SK-N-SH (cell line): ENCODE measurements at regions not wholly inside any gene's neighbourhood (a gene's known extent, or its start where the extent isn't known, plus 50 kb on each side); places are given as distances from the start of the nearest gene placed in this dataset.

Source experiments
- CTCF ChIA-PET: fragments of 300-600, 350-600 bp; formaldehyde crosslinking; extraction: SDS; loops from one replicate; lab custom pipeline; 2021; lab: Yijun Ruan, JAX
- POLR2A ChIA-PET: fragments of 350-600 bp; sonication (Branson Sonifier 250); formaldehyde crosslinking; extraction: SDS; loops from one replicate; lab custom pipeline; 2020; ENCODE audit warnings: antibody characterized with exemption, inconsistent platforms; lab: Yijun Ruan, JAX
- DNase-seq: peaks from one replicate; pipeline ENCODE4 v3.0.0; 2012
- H2AFZ ChIP-seq: fragments of 200-600 bp; sonication (generic); 2 replicates; pipeline ENCODE4 v1.8.1; 2016; ENCODE audit warnings: antibody characterized with exemption, mild to moderate bottlenecking, low read depth
- H3F3A ChIP-seq: fragments of 200-600 bp; sonication (generic); replicated peaks from 2 replicates; pipeline ENCODE3; 2016; ENCODE audit warnings: antibody characterized with exemption, mild to moderate bottlenecking; ENCODE audit not compliant: insufficient read depth
- H3K27ac ChIP-seq, 2 experiments: fragments of 200-500 bp in 1 of 2; fragments of 200-600 bp in 1 of 2; sonication (Bioruptor generic) in 1 of 2; sonication (generic), shearing (Covaris generic) in 1 of 2; 2 replicates each; pipeline versions ENCODE4 v1.5.1 to v1.6.1; 2014 to 2016; ENCODE audit warnings: low read depth in 2 of 2, inconsistent platforms in 1 of 2, low read length in 1 of 2, mild to moderate bottlenecking in 1 of 2, mixed read lengths in 1 of 2
- H3K27me3 ChIP-seq: fragments of 200-600 bp; sonication (generic), shearing (Covaris generic); 2 replicates; pipeline ENCODE4 v1.6.1; 2016; ENCODE audit warnings: mixed run types; ENCODE audit not compliant: insufficient read depth
- H3K36me3 ChIP-seq, 2 experiments: fragments of 200-500 bp in 1 of 2; fragments of 200-600 bp in 1 of 2; sonication (Bioruptor generic) in 1 of 2; sonication (generic) in 1 of 2; replicated peaks in 1 of 2; 2 replicates each; pipeline versions ENCODE3 to v1.5.1; 2014 to 2016; ENCODE audit warnings: low read length in 1 of 2, mild to moderate bottlenecking in 1 of 2; ENCODE audit not compliant: insufficient read depth in 2 of 2, control insufficient read depth in 1 of 2
- H3K4me1 ChIP-seq, 2 experiments: fragments of 200-500 bp in 1 of 2; fragments of 200-600 bp in 1 of 2; sonication (Bioruptor generic) in 1 of 2; sonication (generic), shearing (Covaris generic) in 1 of 2; 2 replicates each; pipeline versions ENCODE4 v1.5.1 to v1.6.1; 2014 to 2016; ENCODE audit warnings: low read depth in 1 of 2, low read length in 1 of 2, mixed run types in 1 of 2; ENCODE audit not compliant: insufficient read depth in 2 of 2, control insufficient read depth in 1 of 2
- H3K4me2 ChIP-seq: fragments of 200-600 bp; sonication (generic), shearing (Covaris generic); 2 replicates; pipeline ENCODE4 v1.6.1; 2017; ENCODE audit warnings: mixed run types
- H3K4me3 ChIP-seq, 2 experiments: fragments of 200-500 bp in 1 of 2; fragments of 200-600 bp in 1 of 2; sonication (Bioruptor generic) in 1 of 2; sonication (generic), shearing (Covaris generic) in 1 of 2; 2 replicates each; pipeline versions ENCODE4 v1.5.1 to v1.8.1; 2014 to 2016; ENCODE audit warnings: low read depth in 2 of 2, inconsistent platforms in 1 of 2, low read length in 1 of 2, mild to moderate bottlenecking in 1 of 2, mixed read lengths in 1 of 2, moderate library complexity in 1 of 2
- H3K79me2 ChIP-seq: fragments of 200-600 bp; sonication (generic); 2 replicates; pipeline ENCODE4 v1.8.1; 2017; ENCODE audit warnings: mild to moderate bottlenecking; ENCODE audit not compliant: insufficient read depth
- H3K9ac ChIP-seq: fragments of 200-600 bp; sonication (generic); 2 replicates; pipeline ENCODE4 v1.6.1; 2017; ENCODE audit warnings: mixed run types
- H3K9me2 ChIP-seq: fragments of 200-600 bp; sonication (generic); 2 replicates; pipeline ENCODE4 v1.6.1; 2017; ENCODE audit warnings: mixed run types
- H3K9me3 ChIP-seq: fragments of 200-600 bp; sonication (generic); 2 replicates; pipeline ENCODE4 v1.6.1; 2017; ENCODE audit warnings: mixed run types, mild to moderate bottlenecking, moderate library complexity
- H4K20me1 ChIP-seq: fragments of 200-600 bp; sonication (generic); 2 replicates; pipeline ENCODE4 v1.6.1; 2017; ENCODE audit warnings: mild to moderate bottlenecking, mixed run types; ENCODE audit not compliant: insufficient read depth
- EZH2phosphoT487 ChIP-seq: fragments of 200-600 bp; sonication (generic); IDR thresholded peaks from 2 replicates; pipeline ENCODE4 v1.6.1; 2017; ENCODE audit warnings: low read depth, mixed run types, mild to moderate bottlenecking, antibody characterized with exemption, moderate library complexity, borderline replicate concordance
- IRF3 ChIP-seq: fragments of 150-350 bp; IDR thresholded peaks from 2 replicates; pipeline ENCODE4 v1.6.1; 2016; ENCODE audit warnings: mild to moderate bottlenecking, low read depth, low read length
- MEF2A ChIP-seq: IDR thresholded peaks from 2 replicates; pipeline ENCODE4 v1.4.0; 2012; ENCODE audit warnings: low read depth, borderline replicate concordance
- NRF1 ChIP-seq: IDR thresholded peaks from 2 replicates; pipeline ENCODE4 v1.6.1; 2012; ENCODE audit warnings: low read depth, mild to moderate bottlenecking, low read length
- PBX3 ChIP-seq: IDR thresholded peaks from 2 replicates; pipeline ENCODE4; 2012
- SIN3A ChIP-seq: IDR thresholded peaks from 2 replicates; pipeline ENCODE4 v1.6.1; 2012; ENCODE audit warnings: low read depth, mild to moderate bottlenecking, low read length, moderate library complexity, borderline replicate concordance
- SMC3 ChIP-seq: IDR thresholded peaks from 2 replicates; pipeline ENCODE4 v1.6.1; 2012; ENCODE audit warnings: low read depth, low read length, improper control_type of control experiment
- YY1 ChIP-seq: IDR thresholded peaks from 2 replicates; pipeline ENCODE4 v1.4.0; 2012; ENCODE audit warnings: low read depth, mild to moderate bottlenecking
- WGBS: methylation state at CpG from one replicate; pipeline ENCODE4 v1.1.6; 2017; ENCODE audit warnings: low lambda C conversion rate; 5-methylcytosine and 5-hydroxymethylcytosine counted together
- TF ChIP-seq, protein P1 (sequence below): IDR thresholded peaks from 2 replicates; pipeline ENCODE4 v1.4.0; 2012; ENCODE audit warnings: low read depth, borderline replicate concordance
- TF ChIP-seq, protein P2 (sequence below): fragments of 200-600 bp; sonication (generic); IDR thresholded peaks from 2 replicates; pipeline ENCODE4 v1.6.1; 2017; ENCODE audit warnings: antibody characterized with exemption, mild to moderate bottlenecking, moderate library complexity

- no peak for TF ChIP-seq MEF2A
- TF ChIP-seq SIN3A: no peak
- TF ChIP-seq SMC3: no peak
- TF ChIP-seq NRF1: no peak
- no peak overlapping the region for H3K4me3 ChIP-seq
- ChIA-PET CTCF (no interaction called here), POLR2A (no interaction called here)
- peaks cover 0 to 4% of the 10 kb centered on the region in 2 experiments; a peak in 1 of 4 replicates for H3K4me1 ChIP-seq
- no peaks in the 10 kb centered on the region for H4K20me1 ChIP-seq
- H3K79me2 ChIP-seq: no peaks in the 10 kb centered on the region
- DNase-seq: no peak
- no peak overlapping the region for H3K9ac ChIP-seq
- H3K36me3 ChIP-seq: no peaks in the 10 kb centered on the region
- no peaks in the 10 kb centered on the region for H3K9me3 ChIP-seq
- no peak overlapping the region for H3K4me2 ChIP-seq
- no peaks in the 10 kb centered on the region for H3K9me2 ChIP-seq
- H3K27ac ChIP-seq: no peak overlapping the region
- H3K27me3 ChIP-seq: no peaks in the 10 kb centered on the region
- no peak overlapping the region for H2AFZ ChIP-seq
- H3F3A ChIP-seq: no peaks in the 10 kb centered on the region
- WGBS: 82% methylated on average over 2 of the region's 2 CpGs
These were observed 722.1 kb downstream of the TMTC2 start for GRCh38 chr12:83408851-83409250.

DNA sequence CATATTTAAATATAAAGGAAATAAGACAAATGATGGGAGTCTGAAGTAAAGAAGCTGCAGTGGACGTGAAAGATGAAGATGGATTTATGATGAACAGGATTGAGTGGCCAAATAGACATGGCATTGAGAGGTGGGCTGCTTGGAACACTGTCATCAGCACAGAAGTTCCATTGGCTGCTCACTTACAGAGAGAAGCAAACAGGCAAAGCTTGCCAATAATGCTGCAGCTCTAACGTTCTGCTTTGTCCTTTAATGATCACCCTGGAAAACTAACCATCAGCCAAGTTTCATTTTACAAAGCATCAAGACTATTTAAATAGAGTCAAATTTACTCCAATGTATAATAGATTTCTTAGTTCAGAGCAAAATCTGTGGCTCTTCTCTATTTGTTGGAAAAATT, 721.4 kb downstream of the TMTC2 start:
- ChIA-PET CTCF (no interaction called here), POLR2A (no interaction called here)
- H3K27me3 ChIP-seq: no peaks in the 10 kb centered on the region
- peaks cover 0 to 4% of the 10 kb centered on the region in 2 experiments; a peak in 1 of 4 replicates for H3K4me1 ChIP-seq
- DNase-seq: no peak
- no peak overlapping the region for H3K4me2 ChIP-seq
- no peak overlapping the region for H3K27ac ChIP-seq
- no peaks in the 10 kb centered on the region for H3K9me2 ChIP-seq
- no peak overlapping the region for H2AFZ ChIP-seq
- H3K4me3 ChIP-seq: no peak overlapping the region
- no peaks in the 10 kb centered on the region for H3F3A ChIP-seq
- 52% methylated on average over 2 of the region's 2 CpGs for WGBS
- no peak overlapping the region for H3K9ac ChIP-seq
- no peaks in the 10 kb centered on the region for H3K79me2 ChIP-seq
- H3K9me3 ChIP-seq: no peaks in the 10 kb centered on the region
- no peaks in the 10 kb centered on the region for H3K36me3 ChIP-seq
- TF ChIP-seq EZH2phosphoT487 (no peak), MEF2A (no peak), SMC3 (no peak), PBX3 (no peak), YY1 (no peak), IRF3 (no peak)
- TF ChIP-seq, protein P1, sequence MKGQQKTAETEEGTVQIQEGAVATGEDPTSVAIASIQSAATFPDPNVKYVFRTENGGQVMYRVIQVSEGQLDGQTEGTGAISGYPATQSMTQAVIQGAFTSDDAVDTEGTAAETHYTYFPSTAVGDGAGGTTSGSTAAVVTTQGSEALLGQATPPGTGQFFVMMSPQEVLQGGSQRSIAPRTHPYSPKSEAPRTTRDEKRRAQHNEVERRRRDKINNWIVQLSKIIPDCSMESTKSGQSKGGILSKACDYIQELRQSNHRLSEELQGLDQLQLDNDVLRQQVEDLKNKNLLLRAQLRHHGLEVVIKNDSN: no peak
- TF ChIP-seq, protein P2, sequence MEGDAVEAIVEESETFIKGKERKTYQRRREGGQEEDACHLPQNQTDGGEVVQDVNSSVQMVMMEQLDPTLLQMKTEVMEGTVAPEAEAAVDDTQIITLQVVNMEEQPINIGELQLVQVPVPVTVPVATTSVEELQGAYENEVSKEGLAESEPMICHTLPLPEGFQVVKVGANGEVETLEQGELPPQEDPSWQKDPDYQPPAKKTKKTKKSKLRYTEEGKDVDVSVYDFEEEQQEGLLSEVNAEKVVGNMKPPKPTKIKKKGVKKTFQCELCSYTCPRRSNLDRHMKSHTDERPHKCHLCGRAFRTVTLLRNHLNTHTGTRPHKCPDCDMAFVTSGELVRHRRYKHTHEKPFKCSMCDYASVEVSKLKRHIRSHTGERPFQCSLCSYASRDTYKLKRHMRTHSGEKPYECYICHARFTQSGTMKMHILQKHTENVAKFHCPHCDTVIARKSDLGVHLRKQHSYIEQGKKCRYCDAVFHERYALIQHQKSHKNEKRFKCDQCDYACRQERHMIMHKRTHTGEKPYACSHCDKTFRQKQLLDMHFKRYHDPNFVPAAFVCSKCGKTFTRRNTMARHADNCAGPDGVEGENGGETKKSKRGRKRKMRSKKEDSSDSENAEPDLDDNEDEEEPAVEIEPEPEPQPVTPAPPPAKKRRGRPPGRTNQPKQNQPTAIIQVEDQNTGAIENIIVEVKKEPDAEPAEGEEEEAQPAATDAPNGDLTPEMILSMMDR: no peak
- TF ChIP-seq, all 33 proteins: peak for 0
- no peaks in the 10 kb centered on the region for H4K20me1 ChIP-seq
